ENCODE measurements at regions not wholly inside any gene's neighbourhood (a gene's known extent, or its start where the extent isn't known, plus 50 kb on each side); places are given as distances from the start of the nearest gene placed in this dataset.

DNA sequence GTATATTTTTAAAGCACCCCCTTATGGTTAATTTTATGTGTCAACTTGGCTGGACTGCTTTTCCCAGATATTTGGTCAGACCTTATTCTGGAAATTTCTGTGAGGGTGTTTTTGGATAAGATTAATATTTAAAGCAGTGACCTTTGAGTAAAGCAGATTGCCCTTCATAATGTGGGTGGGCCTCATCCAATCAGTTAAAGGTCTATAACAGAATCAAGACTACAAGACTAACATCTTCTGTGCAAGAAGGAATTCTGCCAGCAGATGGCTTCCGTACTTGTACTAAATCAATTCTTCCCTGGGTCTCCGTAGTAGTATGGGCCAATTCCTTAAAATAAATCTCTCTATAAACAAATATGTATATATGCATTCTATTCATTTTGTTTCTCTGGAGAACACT is 257.6 kb downstream of the ETNK1 start:
- BruUV-seq (replicated peaks) = no TSS peak
- ChIA-PET RAD21 (ENCODE audit: unreplicated experiment) (no interaction called here), SMC1A (ENCODE audit: uncharacterized antibody, unreplicated experiment) (no interaction called here), POLR2A (no interaction called here), CTCF (no interaction called here)
- TF ChIP-seq YY1 (IDR thresholded peaks at IDR 0.05; ENCODE audit: low read depth, low read length) = no peak
- no peak for TF ChIP-seq TARDBP (IDR thresholded peaks at IDR 0.05; ENCODE audit: borderline replicate concordance)
- no peak for TF ChIP-seq CBX3 (IDR thresholded peaks at IDR 0.05; ENCODE audit: borderline replicate concordance, low read depth)
- no peak for TF ChIP-seq BHLHE40 (IDR thresholded peaks at IDR 0.05; ENCODE audit: borderline replicate concordance in 1 of 2, low read depth in 2 of 2, low read length in 1 of 2)
- no peak for TF ChIP-seq ZNF24 (IDR thresholded peaks at IDR 0.05)
- TF ChIP-seq PML (IDR thresholded peaks at IDR 0.05; ENCODE audit: low read length) = no peak
- no peak for TF ChIP-seq YBX1 (IDR thresholded peaks at IDR 0.05)
- ATAC-seq (no peak), FAIRE-seq (no peak), DNase-seq (ENCODE audit: low read depth, low spot score) (no peak)
- intact Hi-C loops (cut with micrococcal nuclease; ENCODE audit: unreplicated experiment) (no loop called here), in situ Hi-C loops (cut with MboI) (no loop called here)
- 67% methylated on average over 2 of the region's 2 CpGs for WGBS (ENCODE audit: insufficient coverage, insufficient replicate concordance, low lambda C conversion rate, missing lambda C conversion rate)
- Histone ChIP-seq H3K4me1 (ENCODE audit: control insufficient read depth, insufficient read depth, low read length) (no peaks in the 10 kb centered on the region), H4K20me1 (ENCODE audit: control insufficient read depth, insufficient read depth) (no peaks in the 10 kb centered on the region), H3K79me2 (ENCODE audit: control insufficient read depth, insufficient read depth, low read length) (no peaks in the 10 kb centered on the region), H3K9me3 (replicated peaks; ENCODE audit: control insufficient read depth, insufficient read depth, low read length) (no peaks in the 10 kb centered on the region), H3K4me3 (no peak overlapping the region), H3K27ac (ENCODE audit: control insufficient read depth, insufficient read depth) (no peak overlapping the region), H3K36me3 (ENCODE audit: control insufficient read depth in 2 of 2, insufficient read depth in 2 of 2, low read length in 1 of 2) (no peaks in the 10 kb centered on the region), H3K9ac (ENCODE audit: control insufficient read depth, insufficient read depth, low read length) (no peak overlapping the region), H3K27me3 (replicated peaks in 1 of 2; ENCODE audit: control insufficient read depth in 2 of 2, insufficient read depth in 2 of 2, low read length in 1 of 2) (no peaks in the 10 kb centered on the region), H3K4me2 (ENCODE audit: control insufficient read depth, insufficient read depth) (no peak overlapping the region), H2AFZ (ENCODE audit: control insufficient read depth, low read depth, low read length) (no peak overlapping the region)

DNA sequence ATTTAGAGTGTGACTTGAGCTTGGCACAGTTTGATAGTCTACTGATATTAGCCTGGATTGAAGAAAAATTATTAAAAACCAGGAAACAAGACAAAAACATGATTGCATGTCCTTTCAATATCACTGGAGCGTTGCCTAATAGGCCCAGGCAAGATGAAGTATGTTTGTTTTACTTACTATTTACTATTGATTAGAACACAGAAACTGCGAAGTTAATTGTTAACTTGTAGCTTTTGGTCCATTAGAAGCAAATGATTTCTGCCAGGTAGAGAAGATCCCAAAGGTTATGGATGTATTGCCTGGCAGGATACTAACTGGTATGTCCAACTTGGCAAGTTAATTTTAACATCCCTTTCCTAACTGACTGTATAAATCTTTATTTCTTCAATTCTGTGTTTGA is 268.9 kb downstream of the ETNK1 start:
- no peak overlapping the region for H2AFZ ChIP-seq (ENCODE audit: control insufficient read depth, low read depth, low read length)
- DNase-seq (ENCODE audit: low read depth, low spot score) = no peak
- H3K9me3 ChIP-seq (replicated peaks; ENCODE audit: control insufficient read depth, insufficient read depth, low read length) = no peaks in the 10 kb centered on the region
- H3K79me2 ChIP-seq (ENCODE audit: control insufficient read depth, insufficient read depth, low read length) = no peaks in the 10 kb centered on the region
- H3K27me3 ChIP-seq (replicated peaks in 1 of 2; ENCODE audit: control insufficient read depth in 2 of 2, insufficient read depth in 2 of 2, low read length in 1 of 2) = no peaks in the 10 kb centered on the region
- no peaks in the 10 kb centered on the region for H3K4me1 ChIP-seq (ENCODE audit: control insufficient read depth, insufficient read depth, low read length)
- H4K20me1 ChIP-seq (ENCODE audit: control insufficient read depth, insufficient read depth) = no peaks in the 10 kb centered on the region
- no TSS peak for BruUV-seq (replicated peaks)
- no peak for FAIRE-seq
- ATAC-seq = no peak
- intact Hi-C loops (cut with micrococcal nuclease; ENCODE audit: unreplicated experiment) = no loop called here
- CTCF ChIA-PET = no interaction called here
- in situ Hi-C loops (cut with MboI) = no loop called here
- SMC1A ChIA-PET (ENCODE audit: uncharacterized antibody, unreplicated experiment) = interaction anchor here (0.6 kb wide), 1 partner anchor 105 kb away, joined by 3 read pairs; no protein-coding TSS in a partner anchor
- RAD21 ChIA-PET (ENCODE audit: unreplicated experiment) = interaction anchor here (1.0 kb wide), 1 partner anchor 1645 kb away, joined by 3 read pairs; no protein-coding TSS in a partner anchor
- H3K27ac ChIP-seq (ENCODE audit: control insufficient read depth, insufficient read depth) = no peak overlapping the region
- no peaks in the 10 kb centered on the region for H3K36me3 ChIP-seq (ENCODE audit: control insufficient read depth in 2 of 2, insufficient read depth in 2 of 2, low read length in 1 of 2)
- H3K4me3 ChIP-seq = no peak overlapping the region
- no peak overlapping the region for H3K9ac ChIP-seq (ENCODE audit: control insufficient read depth, insufficient read depth, low read length)
- WGBS (ENCODE audit: insufficient coverage, insufficient replicate concordance, low lambda C conversion rate, missing lambda C conversion rate) = 7% methylated on average over 2 of the region's 2 CpGs
- no peak overlapping the region for H3K4me2 ChIP-seq (ENCODE audit: control insufficient read depth, insufficient read depth)
- POLR2A ChIA-PET = no interaction called here
- TF ChIP-seq, protein P1, sequence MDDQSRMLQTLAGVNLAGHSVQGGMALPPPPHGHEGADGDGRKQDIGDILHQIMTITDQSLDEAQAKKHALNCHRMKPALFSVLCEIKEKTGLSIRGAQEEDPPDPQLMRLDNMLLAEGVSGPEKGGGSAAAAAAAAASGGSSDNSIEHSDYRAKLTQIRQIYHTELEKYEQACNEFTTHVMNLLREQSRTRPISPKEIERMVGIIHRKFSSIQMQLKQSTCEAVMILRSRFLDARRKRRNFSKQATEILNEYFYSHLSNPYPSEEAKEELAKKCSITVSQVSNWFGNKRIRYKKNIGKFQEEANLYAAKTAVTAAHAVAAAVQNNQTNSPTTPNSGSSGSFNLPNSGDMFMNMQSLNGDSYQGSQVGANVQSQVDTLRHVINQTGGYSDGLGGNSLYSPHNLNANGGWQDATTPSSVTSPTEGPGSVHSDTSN (IDR thresholded peaks at IDR 0.05; ENCODE audit: insufficient replicate concordance, low read depth, low read length) = no peak
- TF ChIP-seq, protein P2, sequence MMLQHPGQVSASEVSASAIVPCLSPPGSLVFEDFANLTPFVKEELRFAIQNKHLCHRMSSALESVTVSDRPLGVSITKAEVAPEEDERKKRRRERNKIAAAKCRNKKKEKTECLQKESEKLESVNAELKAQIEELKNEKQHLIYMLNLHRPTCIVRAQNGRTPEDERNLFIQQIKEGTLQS (IDR thresholded peaks at IDR 0.05; ENCODE audit: borderline replicate concordance, extremely low read depth, low read depth, low read length) = no peak
- TF ChIP-seq TARDBP (IDR thresholded peaks at IDR 0.05; ENCODE audit: borderline replicate concordance) (no peak), CREM (IDR thresholded peaks at IDR 0.05; ENCODE audit: low read depth) (no peak), NR2C2 (IDR thresholded peaks at IDR 0.05; ENCODE audit: borderline replicate concordance, control insufficient read depth, insufficient read length, low read depth) (no peak), TBL1XR1 (IDR thresholded peaks at IDR 0.05; ENCODE audit: low read depth, low read length) (no peak), IKZF2 (IDR thresholded peaks at IDR 0.05) (no peak), IRF4 (IDR thresholded peaks at IDR 0.05; ENCODE audit: low read depth, low read length) (no peak), MEF2B (IDR thresholded peaks at IDR 0.05; ENCODE audit: partially characterized antibody, poor library complexity, severe bottlenecking) (no peak), TCF3 (IDR thresholded peaks at IDR 0.05; ENCODE audit: borderline replicate concordance, insufficient read depth, low read depth, low read length) (no peak), SIX5 (IDR thresholded peaks at IDR 0.05; ENCODE audit: low read depth, low read length, severe bottlenecking) (no peak), ZNF274 (IDR thresholded peaks at IDR 0.05; ENCODE audit: insufficient read depth, insufficient read length) (no peak), MTA3 (IDR thresholded peaks at IDR 0.05; ENCODE audit: borderline replicate concordance, low read length) (no peak)
- TF ChIP-seq, protein P3, sequence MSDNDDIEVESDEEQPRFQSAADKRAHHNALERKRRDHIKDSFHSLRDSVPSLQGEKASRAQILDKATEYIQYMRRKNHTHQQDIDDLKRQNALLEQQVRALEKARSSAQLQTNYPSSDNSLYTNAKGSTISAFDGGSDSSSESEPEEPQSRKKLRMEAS (IDR thresholded peaks at IDR 0.05; ENCODE audit: low read depth, low read length) = no peak
